ENCODE measurements at regions not wholly inside any gene's neighbourhood (a gene's known extent, or its start where the extent isn't known, plus 50 kb on each side); places are given as distances from the start of the nearest gene placed in this dataset.
"Not testable (repeated sequence)": the region's sequence is repeated elsewhere in the genome, so short reads cannot be mapped to it uniquely, and the experiment has no call there.

DNA sequence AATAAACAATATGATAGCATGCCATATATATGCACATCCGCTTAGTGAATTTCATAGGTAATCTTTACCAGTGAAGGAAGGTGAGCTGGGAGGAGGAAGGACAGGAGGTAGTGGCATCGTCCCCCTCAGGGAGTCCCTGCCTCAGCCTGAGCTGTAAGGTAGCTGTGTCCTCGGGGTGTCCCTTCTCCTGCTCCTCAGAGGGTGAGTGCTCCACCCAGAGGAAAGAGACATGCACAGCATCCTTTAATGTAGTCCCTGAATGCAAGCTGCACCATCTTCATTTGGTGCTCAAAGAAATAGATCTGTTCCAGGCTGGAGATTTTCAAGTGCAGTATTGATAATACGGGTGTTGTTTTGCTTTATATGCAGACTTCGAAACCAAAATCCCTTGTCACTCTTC lies 330.4 kb upstream of the SFRP2 start:
- TF ChIP-seq, protein P1, sequence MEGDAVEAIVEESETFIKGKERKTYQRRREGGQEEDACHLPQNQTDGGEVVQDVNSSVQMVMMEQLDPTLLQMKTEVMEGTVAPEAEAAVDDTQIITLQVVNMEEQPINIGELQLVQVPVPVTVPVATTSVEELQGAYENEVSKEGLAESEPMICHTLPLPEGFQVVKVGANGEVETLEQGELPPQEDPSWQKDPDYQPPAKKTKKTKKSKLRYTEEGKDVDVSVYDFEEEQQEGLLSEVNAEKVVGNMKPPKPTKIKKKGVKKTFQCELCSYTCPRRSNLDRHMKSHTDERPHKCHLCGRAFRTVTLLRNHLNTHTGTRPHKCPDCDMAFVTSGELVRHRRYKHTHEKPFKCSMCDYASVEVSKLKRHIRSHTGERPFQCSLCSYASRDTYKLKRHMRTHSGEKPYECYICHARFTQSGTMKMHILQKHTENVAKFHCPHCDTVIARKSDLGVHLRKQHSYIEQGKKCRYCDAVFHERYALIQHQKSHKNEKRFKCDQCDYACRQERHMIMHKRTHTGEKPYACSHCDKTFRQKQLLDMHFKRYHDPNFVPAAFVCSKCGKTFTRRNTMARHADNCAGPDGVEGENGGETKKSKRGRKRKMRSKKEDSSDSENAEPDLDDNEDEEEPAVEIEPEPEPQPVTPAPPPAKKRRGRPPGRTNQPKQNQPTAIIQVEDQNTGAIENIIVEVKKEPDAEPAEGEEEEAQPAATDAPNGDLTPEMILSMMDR (conservative IDR thresholded peaks at IDR 0.05 in 1 of 2, IDR thresholded peaks at IDR 0.05 in 1 of 2; ENCODE audit: low read depth in 1 of 2, low read length in 2 of 2), result peak in 1 of 2 donors; percentile 8
- no peak for TF ChIP-seq EZH2 (IDR thresholded peaks at IDR 0.05; ENCODE audit: low read length, missing control alignments)
- Histone ChIP-seq H3K79me2 (ENCODE audit: control insufficient read depth, insufficient read depth, low read length) (no peaks in the 10 kb centered on the region), H3K9me3 (ENCODE audit: control insufficient read depth, insufficient read depth, low read depth, low read length) (no peaks in the 10 kb centered on the region), H3K27ac (ENCODE audit: insufficient read depth, low read length) (no peak overlapping the region), H4K20me1 (ENCODE audit: control insufficient read depth, extremely low read depth, insufficient read depth, low read length) (no peaks in the 10 kb centered on the region), H3K4me2 (ENCODE audit: extremely low read depth, insufficient read depth, low read length) (no peak overlapping the region), H3K4me1 (ENCODE audit: control insufficient read depth, extremely low read depth, insufficient read depth, low read length) (no peaks in the 10 kb centered on the region), H3K9ac (ENCODE audit: insufficient read depth, low read length) (no peak overlapping the region), H2AFZ (ENCODE audit: low read length) (no peak overlapping the region), H3K27me3 (ENCODE audit: control insufficient read depth, insufficient read depth, low read length) (no peaks in the 10 kb centered on the region), H3K4me3 (replicated peaks in 1 of 4; ENCODE audit: control extremely low read depth in 1 of 4, insufficient read depth in 1 of 4, low read depth in 3 of 4, low read length in 4 of 4) (no peak overlapping the region), H3K36me3 (ENCODE audit: control insufficient read depth, insufficient read depth, low read length) (no peaks in the 10 kb centered on the region)
- no peak for DNase-seq (ENCODE audit: low read depth in 2 of 2)

GRCh38 chr4:154117726-154118125 lies 328.8 kb upstream of the SFRP2 start:
- not testable (repeated sequence) for H4K20me1 ChIP-seq (ENCODE audit: control insufficient read depth, extremely low read depth, insufficient read depth, low read length); H3K9me3 ChIP-seq (ENCODE audit: control insufficient read depth, insufficient read depth, low read depth, low read length); H3K27me3 ChIP-seq (ENCODE audit: control insufficient read depth, insufficient read depth, low read length); H3K9ac ChIP-seq (ENCODE audit: insufficient read depth, low read length); DNase-seq (ENCODE audit: low read depth in 2 of 2); H2AFZ ChIP-seq (ENCODE audit: low read length); H3K4me3 ChIP-seq (replicated peaks in 1 of 4; ENCODE audit: control extremely low read depth in 1 of 4, insufficient read depth in 1 of 4, low read depth in 3 of 4, low read length in 4 of 4); H3K4me1 ChIP-seq (ENCODE audit: control insufficient read depth, extremely low read depth, insufficient read depth, low read length); H3K4me2 ChIP-seq (ENCODE audit: extremely low read depth, insufficient read depth, low read length); H3K79me2 ChIP-seq (ENCODE audit: control insufficient read depth, insufficient read depth, low read length); H3K27ac ChIP-seq (ENCODE audit: insufficient read depth, low read length); H3K36me3 ChIP-seq (ENCODE audit: control insufficient read depth, insufficient read depth, low read length)

DNA sequence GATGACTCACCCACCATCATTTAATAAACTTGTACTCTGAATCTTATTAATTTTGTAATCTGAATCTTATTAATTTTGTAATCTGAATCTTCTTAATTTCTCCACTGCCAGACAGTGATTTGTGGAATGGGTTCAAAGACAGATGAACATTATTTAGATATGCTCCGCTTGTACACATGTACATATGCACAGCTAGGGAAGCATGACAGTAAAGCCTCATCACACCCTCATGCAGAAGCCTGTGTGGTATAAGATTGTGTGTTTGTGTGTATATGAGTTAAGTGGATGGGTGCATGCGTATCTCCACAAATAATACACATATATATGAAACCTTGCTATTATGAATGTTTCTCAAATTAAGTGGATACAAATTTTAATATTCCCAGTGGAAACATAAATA lies 318.5 kb upstream of the SFRP2 start:
- Histone ChIP-seq H3K9me3 (ENCODE audit: control insufficient read depth, insufficient read depth, low read depth, low read length) (no peaks in the 10 kb centered on the region), H2AFZ (ENCODE audit: low read length) (no peak overlapping the region), H3K36me3 (ENCODE audit: control insufficient read depth, insufficient read depth, low read length) (no peaks in the 10 kb centered on the region), H4K20me1 (ENCODE audit: control insufficient read depth, extremely low read depth, insufficient read depth, low read length) (no peaks in the 10 kb centered on the region), H3K4me1 (ENCODE audit: control insufficient read depth, extremely low read depth, insufficient read depth, low read length) (no peaks in the 10 kb centered on the region), H3K27ac (ENCODE audit: insufficient read depth, low read length) (no peak overlapping the region), H3K79me2 (ENCODE audit: control insufficient read depth, insufficient read depth, low read length) (no peaks in the 10 kb centered on the region), H3K4me2 (ENCODE audit: extremely low read depth, insufficient read depth, low read length) (no peak overlapping the region), H3K4me3 (replicated peaks in 1 of 4; ENCODE audit: control extremely low read depth in 1 of 4, insufficient read depth in 1 of 4, low read depth in 3 of 4, low read length in 4 of 4) (no peak overlapping the region), H3K27me3 (ENCODE audit: control insufficient read depth, insufficient read depth, low read length) (no peaks in the 10 kb centered on the region), H3K9ac (ENCODE audit: insufficient read depth, low read length) (no peak overlapping the region)
- no peak for DNase-seq (ENCODE audit: low read depth in 2 of 2)
- TF ChIP-seq, protein P1 (conservative IDR thresholded peaks at IDR 0.05 in 1 of 2, IDR thresholded peaks at IDR 0.05 in 1 of 2; ENCODE audit: low read depth in 1 of 2, low read length in 2 of 2), result no peak
- TF ChIP-seq EZH2 (IDR thresholded peaks at IDR 0.05; ENCODE audit: low read length, missing control alignments), result no peak
